GM21737 (cell line): ENCODE measurements at regions not wholly inside any gene's neighbourhood (a gene's known extent, or its start where the extent isn't known, plus 50 kb on each side); places are given as distances from the start of the nearest gene placed in this dataset.
"Not testable (repeated sequence)": the region's sequence is repeated elsewhere in the genome, so short reads cannot be mapped to it uniquely, and the experiment has no call there.

Source experiments
- ATAC-seq: cut with Tn5 transposase; IDR thresholded peaks from one replicate; pipeline ENCODE4 v1.9.1; 2021; ENCODE audit warnings: mild to moderate bottlenecking, moderate library complexity; ENCODE audit not compliant: unreplicated experiment

GRCh38 chr12:131635491-131636122 lies 75.3 kb upstream of the SFSWAP start:
- ATAC-seq: no peak

- ATAC-seq: no peak
Observed at GRCh38 chr12:131636266-131636665, 74.6 kb upstream of the SFSWAP start.

- ATAC-seq: no peak
Observed at GRCh38 chr12:131636940-131637750, 73.7 kb upstream of the SFSWAP start.

GRCh38 chr12:131637986-131638385 lies 72.9 kb upstream of the SFSWAP start:
- ATAC-seq: no peak

- ATAC-seq: no peak
Observed at GRCh38 chr12:131639270-131639940, 71.5 kb upstream of the SFSWAP start.

- ATAC-seq: no peak
Observed at GRCh38 chr12:131640525-131640924, 70.4 kb upstream of the SFSWAP start.

- ATAC-seq: no peak
Observed at GRCh38 chr12:131641315-131641714, 69.6 kb upstream of the SFSWAP start.

GRCh38 chr12:131642101-131642540 lies 68.8 kb upstream of the SFSWAP start:
- no peak for ATAC-seq

GRCh38 chr12:131642771-131643170 lies 68.1 kb upstream of the SFSWAP start:
- no peak for ATAC-seq

- no peak for ATAC-seq
Observed at GRCh38 chr12:131643631-131644452, 67.0 kb upstream of the SFSWAP start.

GRCh38 chr12:131644481-131644880 lies 66.4 kb upstream of the SFSWAP start:
- no peak for ATAC-seq

GRCh38 chr12:131644917-131645316 lies 66.0 kb upstream of the SFSWAP start:
- ATAC-seq: not testable (repeated sequence)

- not testable (repeated sequence) for ATAC-seq
Observed at GRCh38 chr12:131645557-131645956, 65.3 kb upstream of the SFSWAP start.

- not testable (repeated sequence) for ATAC-seq
Observed at GRCh38 chr12:131646444-131646843, 64.4 kb upstream of the SFSWAP start.

- ATAC-seq: no peak
Observed at GRCh38 chr12:131647667-131648066, 63.2 kb upstream of the SFSWAP start.

GRCh38 chr12:131655469-131656174 lies 55.3 kb upstream of the SFSWAP start:
- ATAC-seq: not testable (repeated sequence)

- ATAC-seq: not testable (repeated sequence)
Observed at GRCh38 chr12:131656796-131657195, 54.1 kb upstream of the SFSWAP start.

- ATAC-seq: not testable (repeated sequence)
Observed at GRCh38 chr12:131658605-131659004, 52.3 kb upstream of the SFSWAP start.

- ATAC-seq: not testable (repeated sequence)
Observed at GRCh38 chr12:131659484-131659883, 51.4 kb upstream of the SFSWAP start.

- not testable (repeated sequence) for ATAC-seq
Observed at GRCh38 chr12:131659976-131660375, 50.9 kb upstream of the SFSWAP start.
